K562 (cell line): ENCODE measurements at regions not wholly inside any gene's neighbourhood (a gene's known extent, or its start where the extent isn't known, plus 50 kb on each side); places are given as distances from the start of the nearest gene placed in this dataset.

Source experiments
- ATAC-seq: fragments of 200-7000 bp; cut with Tn5 transposase; 3 replicates; pipeline ENCODE4 v1.9.1; 2020; ENCODE audit warnings: moderate library complexity
- BruUV-seq: library from RNA; stranded (reverse); fragments of 400-500 nt; replicated peaks from 2 replicates; lab custom pipeline; 2021; lab: Mats Ljungman, UMichigan
- CTCF ChIA-PET: fragments of 300-600 bp; formaldehyde crosslinking; extraction: SDS; loops from one replicate; lab custom pipeline; 2021; ENCODE audit warnings: low intra/inter-chr PET ratio; lab: Yijun Ruan, JAX
- POLR2A ChIA-PET: fragments of 300-600, 350-650 bp; sonication (Branson Sonifier 250); formaldehyde crosslinking; extraction: SDS; loops from one replicate; lab custom pipeline; 2021; ENCODE audit warnings: antibody characterized with exemption, inconsistent platforms; lab: Yijun Ruan, JAX
- DNase-seq, 4 experiments: peaks; one replicate each; pipeline versions ENCODE4 v3.0.0 to v3.0.0-alpha.2; 2011 to 2018; ENCODE audit warnings: low spot score in 3 of 4, mixed read lengths in 3 of 4; ENCODE audit errors: extremely low read depth in 1 of 4
- FAIRE-seq: peaks from 2 replicates; lab custom pipeline; 2011; peaks lifted over from hg19 to GRCh38; lab: Jason Lieb, UNC
- H2AFZ ChIP-seq: 2 replicates; pipeline ENCODE4 v1.6.0; 2011; ENCODE audit warnings: low read depth, low read length, control low read depth, inconsistent platforms
- H3K27ac ChIP-seq: fragments of 200-600 bp; 3 replicates; pipeline ENCODE4 v1.8.0; 2011; ENCODE audit warnings: low read depth, mild to moderate bottlenecking, control low read depth, inconsistent platforms, low read length, moderate library complexity, mixed read lengths; ENCODE audit errors: extremely low read depth
- H3K27me3 ChIP-seq, 2 experiments: fragments of 300-600 bp in 1 of 2; 2 replicates in 1 of 2; 3 replicates in 1 of 2; pipeline versions ENCODE4 v1.6.0 to v1.8.0; 2011; ENCODE audit warnings: inconsistent platforms in 2 of 2, low read length in 2 of 2, mild to moderate bottlenecking in 1 of 2, mixed read lengths in 1 of 2, moderate library complexity in 1 of 2; ENCODE audit not compliant: control insufficient read depth in 2 of 2, insufficient read depth in 2 of 2
- H3K36me3 ChIP-seq: fragments of 300-600 bp; 3 replicates; pipeline ENCODE4 v1.8.0; 2011; ENCODE audit warnings: mild to moderate bottlenecking, low read length, inconsistent platforms; ENCODE audit not compliant: control insufficient read depth, insufficient read depth
- H3K4me1 ChIP-seq, 2 experiments: fragments of 200-600 bp in 1 of 2; replicated peaks in 1 of 2; 2 replicates in 1 of 2; 3 replicates in 1 of 2; pipeline versions ENCODE4 v1.5.1 to v1.8.0; 2011; ENCODE audit warnings: inconsistent platforms in 2 of 2, low read length in 2 of 2, mild to moderate bottlenecking in 1 of 2, mixed read lengths in 1 of 2, moderate library complexity in 1 of 2; ENCODE audit not compliant: control insufficient read depth in 2 of 2, insufficient read depth in 2 of 2
- H3K4me2 ChIP-seq: 2 replicates; pipeline ENCODE4 v1.6.1; 2011; ENCODE audit warnings: low read length, control low read depth, inconsistent platforms, mixed read lengths; ENCODE audit not compliant: insufficient read depth
- H3K4me3 ChIP-seq: fragments of 200-600 bp; sonication (generic), shearing (Covaris generic); 2 replicates; pipeline ENCODE4 v1.5.1; 2016; ENCODE audit warnings: control low read depth, inconsistent platforms
- H3K79me2 ChIP-seq: fragments of 200-600 bp; 3 replicates; pipeline ENCODE4 v1.8.0; 2011; ENCODE audit warnings: low read length, inconsistent platforms; ENCODE audit not compliant: control insufficient read depth, insufficient read depth
- H3K9ac ChIP-seq, 2 experiments: 2 replicates each; pipeline versions ENCODE4 v1.6.0 to v1.6.1; 2011; ENCODE audit warnings: low read depth in 2 of 2, low read length in 2 of 2, control low read depth in 1 of 2, inconsistent platforms in 1 of 2, mild to moderate bottlenecking in 1 of 2, mixed read lengths in 1 of 2; ENCODE audit not compliant: insufficient read depth in 1 of 2
- H3K9me1 ChIP-seq: one replicate; pipeline ENCODE4 v1.6.0; 2011; ENCODE audit warnings: inconsistent platforms, mild to moderate bottlenecking, low read length, moderate library complexity; ENCODE audit not compliant: control insufficient read depth, insufficient read depth
- H3K9me3 ChIP-seq: replicated peaks from 2 replicates; pipeline ENCODE4 v1.5.1; 2011; ENCODE audit warnings: low read depth, low read length, inconsistent platforms; ENCODE audit not compliant: control insufficient read depth, insufficient read depth
- H4K20me1 ChIP-seq: replicated peaks from 2 replicates; pipeline ENCODE4 v1.6.1; 2011; ENCODE audit warnings: low read length, inconsistent platforms, mixed read lengths; ENCODE audit not compliant: control insufficient read depth, insufficient read depth
- BCLAF1 ChIP-seq, 2 experiments: fragments of 450-650 bp in 1 of 2; IDR thresholded peaks; 2 replicates each; pipeline ENCODE4 v1.6.1; 2011 to 2017; ENCODE audit warnings: low read depth in 2 of 2, antibody characterized with exemption in 1 of 2, borderline replicate concordance in 1 of 2, low read length in 1 of 2, mild to moderate bottlenecking in 1 of 2, mixed read lengths in 1 of 2; ENCODE audit not compliant: control insufficient read depth in 1 of 2
- RBM34 ChIP-seq: fragments of 200-400 bp; formaldehyde crosslinking; IDR thresholded peaks from 2 replicates; pipeline ENCODE4 v1.6.1; 2018; ENCODE audit warnings: low read length, borderline replicate concordance; ENCODE audit not compliant: insufficient read depth
- RERE ChIP-seq: sonication (generic); formaldehyde crosslinking; IDR thresholded peaks from 2 replicates; pipeline ENCODE4 v1.8.0; 2023; ENCODE audit warnings: missing genetic modification reagents, mild to moderate bottlenecking, borderline replicate concordance
- ZBTB5 ChIP-seq: fragments of 450-650 bp; IDR thresholded peaks from 2 replicates; pipeline ENCODE4 v1.6.1; 2017; ENCODE audit warnings: antibody characterized with exemption
- ZFP36 ChIP-seq: fragments of 150-350 bp; IDR thresholded peaks from 2 replicates; pipeline ENCODE4 v1.6.1; 2018; ENCODE audit warnings: low read length, low read depth; ENCODE audit not compliant: partially characterized antibody
- WGBS: fragments of 100-300 bp; shearing (Covaris generic); methylation state at CpG from one replicate; pipeline ENCODE4 v1.1.6; 2016; ENCODE audit warnings: low coverage, mixed read lengths; ENCODE audit not compliant: insufficient coverage; ENCODE audit errors: missing lambda C conversion rate; 5-methylcytosine and 5-hydroxymethylcytosine counted together
- in situ Hi-C: fragments of 300-500 bp; cut with MboI; formaldehyde crosslinking; loops from 4 replicates; pipeline ENCODE4 v1.15.0; 2018; ENCODE audit warnings: inconsistent platforms, mixed read lengths
- intact Hi-C: fragments of 100-400 bp; cut with micrococcal nuclease; formaldehyde crosslinking; loops from 2 replicates; pipeline ENCODE4 v1.14.2; 2022

GRCh38 chr15:39058351-39059131 is 493.9 kb upstream of the RASGRP1 start (continued):
- no peak for TF ChIP-seq BCLAF1 (IDR thresholded peaks at IDR 0.05; ENCODE audit: borderline replicate concordance in 1 of 2, control insufficient read depth in 1 of 2, low read depth in 2 of 2, low read length in 1 of 2)

- H3K9ac ChIP-seq, result no peak overlapping the region
- no peaks in the 10 kb centered on the region for H3K36me3 ChIP-seq
- no peak overlapping the region for H2AFZ ChIP-seq
- ChIA-PET POLR2A (no interaction called here), CTCF (no interaction called here)
- H3K9me1 ChIP-seq, result no peaks in the 10 kb centered on the region
- no peaks in the 10 kb centered on the region for H3K79me2 ChIP-seq
- no peak overlapping the region for H3K4me2 ChIP-seq
- no peak for ATAC-seq
- no peak overlapping the region for H3K4me3 ChIP-seq
- no peak for DNase-seq
- FAIRE-seq, result no peak
- no TSS peak for BruUV-seq
- WGBS, result 0% methylated on average over 4 of the region's 4 CpGs
- no peaks in the 10 kb centered on the region for H3K4me1 ChIP-seq
- no peaks in the 10 kb centered on the region for H3K9me3 ChIP-seq
- intact Hi-C loops, result no loop called here
- H3K27ac ChIP-seq, result no peak overlapping the region
- no peaks in the 10 kb centered on the region for H4K20me1 ChIP-seq
- in situ Hi-C loops, result no loop called here
- no peaks in the 10 kb centered on the region for H3K27me3 ChIP-seq
- no peak for TF ChIP-seq RERE
- TF ChIP-seq ZFP36, result no peak
- TF ChIP-seq RBM34, result no peak
- no peak for TF ChIP-seq ZBTB5
Measured at GRCh38 chr15:39059917-39060316, 495.3 kb upstream of the RASGRP1 start.
